DND-41 (cell line): ENCODE measurements at regions not wholly inside any gene's neighbourhood (a gene's known extent, or its start where the extent isn't known, plus 50 kb on each side); places are given as distances from the start of the nearest gene placed in this dataset.

Experiments used
- CTCF ChIP-seq: IDR thresholded peaks from 2 replicates; pipeline ENCODE4 v1.5.1; 2012; ENCODE audit warnings: borderline replicate concordance, low read length, moderate library complexity, mild to moderate bottlenecking; ENCODE audit not compliant: poor library complexity, severe bottlenecking; ENCODE audit errors: extremely low read depth
- EZH2 ChIP-seq: IDR thresholded peaks from 3 replicates; pipeline ENCODE4 v1.6.1; 2012; ENCODE audit warnings: borderline replicate concordance, low read depth, mild to moderate bottlenecking, moderate library complexity, low read length, inconsistent platforms; ENCODE audit not compliant: severe bottlenecking

- no peak for TF ChIP-seq CTCF
- no peak for TF ChIP-seq EZH2
Measured at GRCh38 chr6:121756666-121757065, 321.2 kb downstream of the GJA1 start.
